ENCODE measurements at regions not wholly inside any gene's neighbourhood (a gene's known extent, or its start where the extent isn't known, plus 50 kb on each side); places are given as distances from the start of the nearest gene placed in this dataset.
"Not testable (repeated sequence)": the region's sequence is repeated elsewhere in the genome, so short reads cannot be mapped to it uniquely, and the experiment has no call there.

GRCh38 chr2:212791569-212791968, 253.0 kb upstream of the ERBB4 start:
- TF ChIP-seq CTCF (IDR thresholded peaks at IDR 0.05; ENCODE audit: borderline replicate concordance, control extremely low read depth, extremely low read depth, insufficient read depth, missing control alignments), result no peak
- in situ Hi-C loops (cut with MboI; ENCODE audit: low sequenced_read_pairs, unreplicated experiment), result no loop called here
- no peak for DNase-seq (ENCODE audit: low spot score)

- DNase-seq (ENCODE audit: low spot score); in situ Hi-C loops (cut with MboI; ENCODE audit: low sequenced_read_pairs, unreplicated experiment): not testable (repeated sequence)
Observed at GRCh38 chr2:212786088-212786487, 247.5 kb upstream of the ERBB4 start.

GRCh38 chr2:212777020-212777491, 238.5 kb upstream of the ERBB4 start:
- in situ Hi-C loops (cut with MboI; ENCODE audit: low sequenced_read_pairs, unreplicated experiment), result no loop called here
- peak; percentile 34 for DNase-seq (ENCODE audit: low spot score)
- TF ChIP-seq CTCF (IDR thresholded peaks at IDR 0.05; ENCODE audit: borderline replicate concordance, control extremely low read depth, extremely low read depth, insufficient read depth, missing control alignments), result no peak

- in situ Hi-C loops (cut with MboI; ENCODE audit: low sequenced_read_pairs, unreplicated experiment), result no loop called here
- no peak for TF ChIP-seq CTCF (IDR thresholded peaks at IDR 0.05; ENCODE audit: borderline replicate concordance, control extremely low read depth, extremely low read depth, insufficient read depth, missing control alignments)
- no peak for DNase-seq (ENCODE audit: low spot score)
Observed at GRCh38 chr2:212773808-212774339, 235.3 kb upstream of the ERBB4 start.

- no peak for TF ChIP-seq CTCF (IDR thresholded peaks at IDR 0.05; ENCODE audit: borderline replicate concordance, control extremely low read depth, extremely low read depth, insufficient read depth, missing control alignments)
- in situ Hi-C loops (cut with MboI; ENCODE audit: low sequenced_read_pairs, unreplicated experiment), result no loop called here
- DNase-seq (ENCODE audit: low spot score), result no peak
Observed at GRCh38 chr2:212770240-212770639, 231.6 kb upstream of the ERBB4 start.

- in situ Hi-C loops (cut with MboI; ENCODE audit: low sequenced_read_pairs, unreplicated experiment), result no loop called here
- TF ChIP-seq CTCF (IDR thresholded peaks at IDR 0.05; ENCODE audit: borderline replicate concordance, control extremely low read depth, extremely low read depth, insufficient read depth, missing control alignments), result no peak
- DNase-seq (ENCODE audit: low spot score), result no peak
Observed at GRCh38 chr2:212766921-212767320, 228.3 kb upstream of the ERBB4 start.

- in situ Hi-C loops (cut with MboI; ENCODE audit: low sequenced_read_pairs, unreplicated experiment), result no loop called here
- DNase-seq (ENCODE audit: low spot score), result no peak
- TF ChIP-seq CTCF (IDR thresholded peaks at IDR 0.05; ENCODE audit: borderline replicate concordance, control extremely low read depth, extremely low read depth, insufficient read depth, missing control alignments), result no peak
Observed at GRCh38 chr2:212752730-212753351, 214.2 kb upstream of the ERBB4 start.
